HG03064 (cell line): ENCODE measurements at regions not wholly inside any gene's neighbourhood (a gene's known extent, or its start where the extent isn't known, plus 50 kb on each side); places are given as distances from the start of the nearest gene placed in this dataset.

Experiments
- ATAC-seq: cut with Tn5 transposase; IDR thresholded peaks from one replicate; pipeline ENCODE4 v1.9.1; 2021; ENCODE audit warnings: low read depth; ENCODE audit not compliant: unreplicated experiment

DNA sequence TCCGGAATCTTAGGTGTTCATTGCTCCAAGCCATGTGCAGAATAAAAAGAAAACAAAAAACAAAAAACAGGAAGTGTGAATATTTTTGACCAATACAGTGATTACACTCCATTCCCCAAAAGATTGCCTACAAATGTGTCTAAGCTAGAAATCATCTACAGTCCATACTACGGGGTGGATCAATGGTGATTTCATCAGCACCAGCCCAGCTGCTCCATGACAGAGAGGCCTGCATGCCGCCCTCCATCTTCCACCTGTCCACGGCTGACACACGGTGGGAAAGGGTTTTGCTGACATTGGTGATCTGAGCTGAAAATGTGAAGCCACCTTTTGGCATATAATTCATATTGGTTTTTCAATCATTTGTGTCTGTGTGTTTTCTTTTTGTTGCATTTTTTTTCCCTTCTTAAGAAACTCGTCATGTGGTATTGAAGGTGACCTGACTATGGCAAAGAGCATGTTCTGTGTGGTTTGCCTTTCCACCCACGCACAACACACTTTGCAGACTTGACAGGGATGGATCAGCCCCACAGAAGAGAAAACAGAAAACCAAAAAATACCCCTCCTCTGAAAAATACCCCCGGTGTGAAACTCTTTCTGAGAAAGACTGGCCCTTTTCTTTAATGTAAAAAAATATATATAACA, 533.1 kb downstream of the RNF144A start:
- no peak for ATAC-seq

DNA sequence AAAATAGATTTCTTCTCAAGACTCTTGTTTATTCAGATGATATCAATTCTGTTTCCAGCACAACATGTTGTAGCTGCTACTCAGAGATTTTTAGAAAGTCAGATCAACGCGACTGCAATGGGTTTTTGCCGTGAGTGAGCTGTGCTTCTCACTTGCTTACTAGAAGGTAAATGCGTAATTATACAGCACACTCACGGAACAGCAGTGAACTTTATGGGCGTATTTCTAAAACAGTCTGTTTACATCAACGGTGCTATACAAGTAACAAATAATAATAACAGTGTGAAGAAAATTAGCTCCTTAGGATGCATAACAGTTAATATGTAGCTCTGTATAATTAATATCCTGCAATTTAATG, 533.6 kb downstream of the RNF144A start:
- ATAC-seq = no peak

DNA sequence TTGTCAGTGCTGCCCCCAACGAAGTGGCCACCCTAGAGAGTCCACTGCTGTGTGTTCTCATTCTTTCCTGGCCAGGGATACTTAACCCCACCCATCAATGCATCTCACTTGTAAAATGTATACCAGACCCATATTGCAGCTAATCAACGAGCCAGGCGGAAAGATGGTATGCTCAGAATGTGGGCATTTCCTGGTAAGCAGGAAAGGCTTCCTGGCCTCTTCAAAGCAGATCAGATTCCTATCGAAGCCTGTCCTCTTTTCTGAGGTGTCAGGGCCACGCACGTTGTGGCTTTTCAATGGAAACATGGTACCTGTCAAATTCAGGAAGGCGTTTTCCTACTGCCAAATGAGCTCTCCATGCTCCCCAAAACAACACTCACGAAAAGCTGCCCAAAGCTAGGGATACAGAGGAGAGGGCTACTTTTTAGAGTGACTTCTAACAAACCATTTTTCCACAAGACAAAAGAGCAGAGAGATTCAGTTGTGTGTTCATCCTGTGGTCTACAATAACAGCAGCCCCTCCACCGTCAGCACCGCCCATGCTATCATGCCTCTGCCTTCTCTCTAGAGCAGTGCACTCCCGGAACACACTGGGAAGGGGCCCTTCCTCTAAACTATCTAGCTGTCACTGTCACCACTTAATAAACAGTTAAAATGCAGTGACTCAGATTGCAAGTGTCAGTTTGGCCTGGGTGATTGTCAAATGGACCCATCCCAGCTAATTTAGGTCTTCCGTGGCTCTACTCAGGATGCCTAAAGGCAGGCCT, 535.1 kb downstream of the RNF144A start:
- ATAC-seq = no peak

- no peak for ATAC-seq
These were observed 537.4 kb downstream of the RNF144A start for GRCh38 chr2:7454592-7454991.

- no peak for ATAC-seq
These were observed 539.5 kb downstream of the RNF144A start for GRCh38 chr2:7456762-7457161.

DNA sequence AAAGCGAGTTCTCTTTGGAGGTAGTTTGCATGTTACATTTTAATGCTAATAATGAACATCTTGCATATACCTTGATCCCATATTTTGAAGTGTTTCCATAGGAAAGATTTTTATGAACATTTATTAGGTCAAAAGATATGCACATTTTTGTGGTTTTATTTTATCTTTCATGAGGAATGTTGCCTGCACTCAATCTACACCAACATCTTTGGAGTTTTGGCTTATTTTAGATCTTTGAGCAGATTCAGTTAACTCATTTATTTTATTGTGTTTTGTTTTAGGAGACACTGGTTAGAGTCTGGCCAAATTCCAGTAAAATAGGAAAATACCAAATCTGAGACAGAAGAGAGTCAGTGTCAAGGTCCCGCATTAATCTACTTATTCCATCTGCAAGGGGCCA, 540.9 kb downstream of the RNF144A start:
- no peak for ATAC-seq

DNA sequence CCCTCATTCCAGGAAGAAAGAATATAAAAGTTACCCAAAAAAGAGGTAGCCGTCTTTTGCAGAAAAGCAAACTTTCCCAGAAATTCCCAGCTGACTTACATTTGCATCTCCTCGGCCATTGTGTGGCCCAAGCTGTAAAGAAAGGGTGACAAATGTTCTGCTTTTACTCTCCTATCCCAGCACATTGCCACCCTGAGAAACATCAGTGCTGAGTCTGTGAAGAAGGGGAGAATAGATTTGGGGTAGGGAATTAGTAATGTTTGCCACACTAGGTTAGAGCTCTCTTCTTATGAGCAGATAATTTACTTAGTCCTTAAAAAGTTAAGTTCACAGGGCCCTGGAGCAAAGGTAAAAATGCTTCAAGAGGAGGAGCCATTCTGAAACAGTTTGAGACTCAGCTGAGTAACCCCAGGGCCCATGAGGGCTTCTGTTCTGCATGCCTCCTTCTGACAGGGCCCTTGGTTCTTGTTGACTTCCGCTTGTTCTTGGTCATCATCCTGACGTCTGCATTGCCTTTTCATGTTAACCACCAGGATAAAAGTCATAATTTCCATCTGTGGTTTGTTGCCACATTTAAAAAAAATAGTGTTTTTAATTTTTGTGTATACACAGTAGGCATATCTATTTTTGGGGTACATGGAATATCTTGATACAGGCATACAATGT, 550.7 kb downstream of the RNF144A start:
- no peak for ATAC-seq

DNA sequence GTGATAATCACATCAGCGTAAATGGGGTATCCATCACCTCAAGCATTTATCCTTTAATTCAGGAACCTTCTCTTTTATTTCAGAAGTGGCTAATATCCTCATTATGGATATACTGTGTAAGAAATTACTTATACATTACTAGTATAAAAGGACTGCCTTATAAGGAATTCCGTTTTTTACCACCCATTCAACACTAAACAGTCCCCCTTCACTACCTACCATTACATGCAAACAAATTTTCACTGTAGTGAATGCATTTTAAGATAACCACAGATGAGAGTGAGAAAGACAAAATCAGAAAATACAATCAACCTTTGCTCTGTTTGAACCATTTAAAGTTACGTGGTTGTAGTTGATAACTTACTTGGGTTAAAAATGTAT, 551.2 kb downstream of the RNF144A start:
- no peak for ATAC-seq

DNA sequence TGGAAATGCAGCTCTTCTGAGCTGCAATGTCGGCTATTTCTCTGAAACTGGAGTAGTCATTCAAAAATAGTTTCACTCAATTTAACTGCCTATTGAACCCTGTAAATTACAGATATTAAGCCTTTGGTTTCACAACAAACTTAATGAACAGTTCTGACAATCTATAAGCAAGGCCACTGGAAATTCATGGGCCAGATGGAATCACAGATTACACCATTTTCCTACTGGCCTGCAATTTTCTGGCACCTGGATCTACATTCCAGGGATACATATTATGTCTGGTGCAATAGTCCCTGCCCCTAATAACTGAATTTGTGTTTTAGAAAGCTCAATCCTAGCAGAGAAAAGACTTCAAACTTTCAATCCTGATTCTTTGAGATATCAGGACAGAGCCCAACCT, 551.7 kb downstream of the RNF144A start:
- no peak for ATAC-seq

DNA sequence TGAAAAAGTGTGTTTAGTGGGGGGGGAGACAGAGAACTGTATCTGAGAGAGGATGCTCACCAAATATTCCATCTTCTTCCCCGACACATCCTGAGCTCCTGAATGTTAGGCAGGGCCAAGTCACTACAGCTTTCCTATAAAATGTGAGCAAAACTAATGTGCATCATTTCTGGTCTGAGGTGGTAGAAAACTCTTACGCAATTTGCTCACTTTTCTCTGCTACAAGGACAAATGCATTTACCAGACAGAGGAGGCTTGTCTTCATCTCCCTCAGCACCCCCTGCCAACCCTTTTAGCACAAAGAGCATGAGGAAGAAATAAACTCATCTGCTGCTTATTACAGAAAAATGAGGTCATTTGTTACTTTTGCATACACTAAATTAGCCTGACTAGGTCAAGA, 554.0 kb downstream of the RNF144A start:
- ATAC-seq = no peak

DNA sequence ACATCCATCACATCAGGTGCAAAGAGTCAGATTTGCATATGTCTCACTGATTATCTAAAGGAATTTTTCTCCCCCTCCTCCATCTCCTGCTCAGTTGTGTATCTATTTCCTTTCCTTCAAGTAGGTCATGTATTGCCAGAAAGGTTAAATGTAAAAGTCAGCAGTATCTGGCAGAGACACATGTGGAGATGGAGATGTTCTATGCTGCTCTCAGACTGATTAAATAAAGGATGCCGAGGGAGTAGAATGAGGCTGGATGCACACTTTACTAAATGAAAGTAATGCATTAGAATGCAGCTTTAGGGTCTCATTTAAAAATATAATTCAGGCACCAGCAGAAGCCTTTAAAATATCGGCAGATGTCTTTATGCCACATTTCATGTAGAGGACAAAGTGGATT, 555.3 kb downstream of the RNF144A start:
- ATAC-seq = no peak

DNA sequence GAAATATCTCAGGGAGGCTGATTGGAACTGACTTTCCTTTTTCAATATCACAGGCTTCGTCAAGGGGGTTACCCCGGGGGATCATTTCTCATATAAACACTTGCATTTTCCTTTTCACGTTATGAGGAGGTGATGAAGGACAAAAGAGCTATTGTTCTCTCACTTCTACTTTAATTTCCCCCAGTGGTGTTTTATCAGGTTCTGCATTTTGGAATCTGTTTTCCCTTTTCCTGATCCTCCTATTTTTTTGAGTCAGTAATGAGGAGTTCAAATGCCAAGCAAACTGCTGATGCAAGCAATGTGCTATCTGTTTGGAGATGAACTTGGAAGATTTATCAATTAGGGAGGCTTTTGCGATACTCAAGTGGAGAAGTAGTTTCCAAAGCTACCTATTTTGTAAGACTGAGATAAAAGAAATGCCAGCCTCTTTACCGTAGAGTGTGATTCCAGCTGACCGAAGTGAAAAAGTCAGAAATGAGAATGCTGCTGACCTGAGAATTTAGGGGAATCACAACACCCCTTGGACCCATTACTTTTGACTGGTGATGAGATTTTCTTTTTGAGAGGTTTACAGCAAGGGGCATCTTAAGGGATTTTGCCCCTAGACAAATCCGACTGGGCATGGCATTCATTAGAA, 556.0 kb downstream of the RNF144A start:
- ATAC-seq = no peak

DNA sequence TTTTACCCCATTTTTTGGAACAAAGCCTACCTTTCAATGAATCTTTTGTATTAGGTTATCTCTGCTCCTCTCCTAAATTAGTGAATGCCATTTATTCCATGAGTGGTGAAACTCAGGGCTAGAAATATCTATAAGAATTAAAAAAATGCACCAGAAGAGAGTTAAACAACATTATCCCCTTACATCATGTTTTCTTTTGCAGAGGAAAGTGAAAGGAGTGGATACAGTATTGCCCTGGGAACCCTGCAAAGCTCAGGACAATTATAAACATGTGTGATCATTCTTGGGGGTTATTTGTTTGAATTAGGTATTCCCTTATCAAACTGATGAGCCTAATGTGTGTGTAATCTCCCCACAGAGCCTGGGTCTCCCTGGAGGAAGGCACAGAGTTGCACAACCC, 559.2 kb downstream of the RNF144A start:
- no peak for ATAC-seq

DNA sequence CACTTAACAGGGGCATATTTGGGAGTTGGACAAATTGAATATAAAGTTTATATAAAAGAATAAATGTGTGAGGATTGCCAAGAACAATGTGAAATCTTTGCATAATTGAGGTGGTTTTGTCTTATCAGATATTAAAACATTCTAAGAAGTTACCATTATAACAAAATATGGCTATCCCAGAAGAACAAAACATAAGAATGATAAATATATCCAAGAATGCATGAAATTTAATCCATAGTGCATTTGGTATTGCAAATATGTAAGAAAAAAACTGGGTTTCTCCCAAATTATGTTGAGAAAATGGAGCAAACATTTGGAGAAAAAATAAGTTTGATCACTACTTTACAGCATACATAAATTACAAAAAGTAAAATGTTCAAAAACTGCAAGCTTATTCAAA, 562.4 kb downstream of the RNF144A start:
- no peak for ATAC-seq

GRCh38 chr2:7480431-7480830, 563.2 kb downstream of the RNF144A start:
- ATAC-seq = no peak

GRCh38 chr2:7490672-7491071, 573.5 kb downstream of the RNF144A start:
- no peak for ATAC-seq

GRCh38 chr2:7492719-7493118, 575.5 kb downstream of the RNF144A start:
- ATAC-seq = no peak

DNA sequence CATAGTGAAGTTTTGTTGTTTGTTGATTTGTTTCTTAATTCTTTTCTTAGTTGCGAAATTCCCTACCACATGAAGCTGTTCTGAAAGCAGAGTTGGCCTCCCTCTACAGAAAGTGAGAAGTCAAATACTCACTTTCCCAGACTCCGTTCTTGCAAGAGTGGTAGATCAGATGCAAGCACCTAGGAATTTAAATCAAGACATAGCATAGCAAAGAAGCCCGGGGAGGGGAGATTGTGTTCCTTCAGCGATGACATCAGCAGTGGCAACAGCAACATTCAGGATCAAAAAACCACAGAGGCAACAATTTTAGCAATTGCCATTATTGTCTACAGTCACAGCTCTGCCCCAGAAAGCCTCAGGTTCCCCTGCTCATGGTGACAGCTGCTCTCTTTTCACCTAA, 580.0 kb downstream of the RNF144A start:
- ATAC-seq = no peak

DNA sequence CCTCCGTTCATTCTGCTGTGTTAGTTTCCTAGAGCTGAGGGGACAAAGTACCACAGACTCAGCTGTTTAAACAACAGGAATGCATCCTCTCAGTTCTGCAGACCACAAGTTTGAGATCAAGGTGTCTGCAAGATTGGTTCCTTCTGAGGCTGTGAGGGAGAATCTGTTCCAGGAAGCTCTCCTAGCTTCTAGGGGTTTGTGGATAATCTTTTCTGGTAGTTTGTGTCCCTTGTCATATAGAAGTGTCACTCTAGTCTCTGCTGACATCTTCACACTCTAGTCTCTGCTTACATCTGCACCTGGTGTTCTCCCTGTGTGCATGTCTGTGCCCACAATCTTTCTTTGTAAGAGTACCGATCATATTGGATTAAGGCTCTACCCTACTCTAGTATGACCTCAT, 581.8 kb downstream of the RNF144A start:
- no peak for ATAC-seq

DNA sequence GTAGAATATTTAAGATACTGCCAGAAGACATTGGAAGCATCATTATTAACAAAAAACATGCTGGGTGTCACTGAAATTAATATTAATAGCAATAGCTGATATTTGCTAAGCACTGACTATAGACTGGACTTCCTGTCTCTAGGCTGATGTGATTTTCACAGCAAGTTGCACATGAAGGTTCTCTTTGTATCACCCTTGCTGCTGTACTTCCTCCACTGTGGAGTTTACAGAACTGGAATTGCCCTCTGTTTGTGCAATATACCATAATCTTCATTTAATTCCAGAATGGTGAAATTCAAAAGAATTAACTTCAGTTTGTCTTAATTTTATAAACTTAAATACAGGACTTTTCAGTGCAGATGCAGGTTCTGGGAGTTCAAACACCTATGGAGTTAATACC, 585.1 kb downstream of the RNF144A start:
- no peak for ATAC-seq

GRCh38 chr2:7508296-7508943, 591.2 kb downstream of the RNF144A start:
- no peak for ATAC-seq
